ENCODE measurements at regions not wholly inside any gene's neighbourhood (a gene's known extent, or its start where the extent isn't known, plus 50 kb on each side); places are given as distances from the start of the nearest gene placed in this dataset.

DNA sequence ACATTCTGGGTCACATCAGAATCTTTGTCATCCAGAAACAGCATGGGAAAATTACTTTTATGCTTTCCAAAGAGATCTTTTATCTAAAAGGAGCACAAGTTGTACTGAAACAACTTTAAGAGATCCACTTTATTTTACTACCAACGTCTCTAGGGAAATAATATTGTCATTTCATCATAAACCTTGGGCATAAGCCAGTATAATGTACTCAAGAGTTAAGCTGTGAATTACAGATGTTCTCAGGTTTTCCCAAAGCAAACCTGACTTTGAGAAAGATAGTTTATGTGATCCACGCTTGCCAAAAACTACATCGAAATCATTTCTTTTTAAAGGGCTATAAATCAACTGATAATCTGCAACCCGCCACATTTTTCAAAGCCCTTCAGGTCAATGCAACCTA, 124.1 kb upstream of the CRBN start:
- TF ChIP-seq, protein P1, sequence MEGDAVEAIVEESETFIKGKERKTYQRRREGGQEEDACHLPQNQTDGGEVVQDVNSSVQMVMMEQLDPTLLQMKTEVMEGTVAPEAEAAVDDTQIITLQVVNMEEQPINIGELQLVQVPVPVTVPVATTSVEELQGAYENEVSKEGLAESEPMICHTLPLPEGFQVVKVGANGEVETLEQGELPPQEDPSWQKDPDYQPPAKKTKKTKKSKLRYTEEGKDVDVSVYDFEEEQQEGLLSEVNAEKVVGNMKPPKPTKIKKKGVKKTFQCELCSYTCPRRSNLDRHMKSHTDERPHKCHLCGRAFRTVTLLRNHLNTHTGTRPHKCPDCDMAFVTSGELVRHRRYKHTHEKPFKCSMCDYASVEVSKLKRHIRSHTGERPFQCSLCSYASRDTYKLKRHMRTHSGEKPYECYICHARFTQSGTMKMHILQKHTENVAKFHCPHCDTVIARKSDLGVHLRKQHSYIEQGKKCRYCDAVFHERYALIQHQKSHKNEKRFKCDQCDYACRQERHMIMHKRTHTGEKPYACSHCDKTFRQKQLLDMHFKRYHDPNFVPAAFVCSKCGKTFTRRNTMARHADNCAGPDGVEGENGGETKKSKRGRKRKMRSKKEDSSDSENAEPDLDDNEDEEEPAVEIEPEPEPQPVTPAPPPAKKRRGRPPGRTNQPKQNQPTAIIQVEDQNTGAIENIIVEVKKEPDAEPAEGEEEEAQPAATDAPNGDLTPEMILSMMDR (IDR thresholded peaks at IDR 0.05; ENCODE audit: borderline replicate concordance, extremely low read depth, low read length, poor library complexity, severe bottlenecking) = no peak
- TF ChIP-seq EZH2 (IDR thresholded peaks at IDR 0.05; ENCODE audit: borderline replicate concordance, low read depth, low read length, severe bottlenecking) = no peak
